Body of pancreas (tissue), 4 donors: ENCODE measurements at regions not wholly inside any gene's neighbourhood (a gene's known extent, or its start where the extent isn't known, plus 50 kb on each side); places are given as distances from the start of the nearest gene placed in this dataset.

Experiments used
- ATAC-seq: fragments of 150-250 bp; one replicate; pipeline ENCODE4 v1.9.1; 2016
- DNase-seq, 4 donors: peaks; one replicate each; pipeline ENCODE4 v3.0.0-alpha.2; 2019
- H3K27ac ChIP-seq, 4 donors: fragments of 200-600 bp; sonication (generic); 1 replicate in 3 of 4; 2 replicates in 1 of 4; pipeline versions ENCODE4 v1.5.1 to v1.6.1; 2016 to 2019; ENCODE audit warnings: mild to moderate bottlenecking in 1 of 4, mixed read lengths in 1 of 4, moderate library complexity in 1 of 4
- H3K27me3 ChIP-seq, 2 donors: fragments of 200-600 bp; sonication (generic); one replicate each; pipeline ENCODE4 v1.6.0; 2016; ENCODE audit warnings: mild to moderate bottlenecking in 1 of 2
- H3K36me3 ChIP-seq, 2 donors: fragments of 200-600 bp; sonication (generic); replicated peaks in 1 of 2; 2 replicates each; pipeline ENCODE4 v1.5.1; 2016; ENCODE audit warnings: low read depth in 2 of 2; ENCODE audit not compliant: insufficient read depth in 1 of 2
- H3K4me1 ChIP-seq: fragments of 200-600 bp; sonication (generic); one replicate; pipeline ENCODE4 v1.6.0; 2016
- H3K4me3 ChIP-seq, 2 donors: fragments of 200-600 bp; sonication (generic); 1 replicate in 1 of 2; 2 replicates in 1 of 2; pipeline ENCODE4 v1.5.1; 2016 to 2019
- H3K9me3 ChIP-seq, 3 donors: fragments of 200-600 bp; sonication (generic); 1 replicate in 2 of 3; 2 replicates in 1 of 3; pipeline ENCODE4 v1.5.1; 2016
- POLR2A ChIP-seq, 3 donors: fragments of 450-650 bp; IDR thresholded peaks; one replicate each; pipeline ENCODE4 v1.6.1; 2016; ENCODE audit warnings: antibody characterized with exemption in 3 of 3, mild to moderate bottlenecking in 2 of 3
- WGBS, 2 donors: methylation state at CpG; one replicate each; pipeline ENCODE4 v1.1.5; 2017; 5-methylcytosine and 5-hydroxymethylcytosine counted together
- intact Hi-C: fragments of 100-400 bp; cut with DNase I; formaldehyde crosslinking; loops from one replicate; pipeline ENCODE4 v1.15.1; 2023
- TF ChIP-seq, protein P1 (sequence below), 7 experiments: fragments of 450-650 bp in 4 of 7; fragments of 200-600 bp in 3 of 7; sonication (generic) in 3 of 7; IDR thresholded peaks; one replicate each; pipeline ENCODE4 v1.5.1; 2016 to 2019; ENCODE audit warnings: antibody characterized with exemption in 7 of 7

DNA sequence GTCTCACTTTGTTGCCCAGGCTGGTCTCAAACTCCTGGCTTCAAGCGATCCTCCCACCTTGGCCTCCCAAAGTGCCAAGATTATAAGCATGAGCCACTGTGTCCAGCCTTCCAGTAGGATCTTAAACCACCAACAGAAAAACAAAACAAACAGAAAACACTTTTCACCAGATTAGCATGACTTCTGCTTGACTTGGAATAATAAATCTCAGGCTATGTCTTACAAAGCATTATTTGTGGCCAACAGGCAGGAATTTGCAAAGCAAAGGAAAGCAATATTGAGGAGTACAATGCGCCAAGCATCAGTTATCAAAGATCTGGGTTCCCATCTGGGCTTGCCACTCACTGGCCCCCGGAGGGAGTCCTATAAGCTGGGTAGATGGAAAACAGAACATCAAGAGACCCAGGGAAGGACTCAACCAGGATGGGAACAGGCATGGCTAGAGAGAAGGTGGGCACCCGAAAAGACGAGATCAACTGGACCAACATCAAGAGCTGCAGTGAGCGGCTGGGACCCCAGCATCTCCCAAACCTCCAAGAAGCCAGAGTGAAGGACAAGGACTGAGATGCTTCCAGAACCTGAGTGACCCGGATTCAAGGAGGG is 101.2 kb downstream of the TMEM30B start:
- no peaks in the 10 kb centered on the region for H3K36me3 ChIP-seq
- H3K4me1 ChIP-seq, result peaks cover 7% of the 10 kb centered on the region
- TF ChIP-seq, protein P1, sequence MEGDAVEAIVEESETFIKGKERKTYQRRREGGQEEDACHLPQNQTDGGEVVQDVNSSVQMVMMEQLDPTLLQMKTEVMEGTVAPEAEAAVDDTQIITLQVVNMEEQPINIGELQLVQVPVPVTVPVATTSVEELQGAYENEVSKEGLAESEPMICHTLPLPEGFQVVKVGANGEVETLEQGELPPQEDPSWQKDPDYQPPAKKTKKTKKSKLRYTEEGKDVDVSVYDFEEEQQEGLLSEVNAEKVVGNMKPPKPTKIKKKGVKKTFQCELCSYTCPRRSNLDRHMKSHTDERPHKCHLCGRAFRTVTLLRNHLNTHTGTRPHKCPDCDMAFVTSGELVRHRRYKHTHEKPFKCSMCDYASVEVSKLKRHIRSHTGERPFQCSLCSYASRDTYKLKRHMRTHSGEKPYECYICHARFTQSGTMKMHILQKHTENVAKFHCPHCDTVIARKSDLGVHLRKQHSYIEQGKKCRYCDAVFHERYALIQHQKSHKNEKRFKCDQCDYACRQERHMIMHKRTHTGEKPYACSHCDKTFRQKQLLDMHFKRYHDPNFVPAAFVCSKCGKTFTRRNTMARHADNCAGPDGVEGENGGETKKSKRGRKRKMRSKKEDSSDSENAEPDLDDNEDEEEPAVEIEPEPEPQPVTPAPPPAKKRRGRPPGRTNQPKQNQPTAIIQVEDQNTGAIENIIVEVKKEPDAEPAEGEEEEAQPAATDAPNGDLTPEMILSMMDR (IDR thresholded peaks at IDR 0.05), result no peak
- TF ChIP-seq POLR2A (IDR thresholded peaks at IDR 0.05), result no peak
- intact Hi-C loops, result no loop called here
- no peak overlapping the region for H3K27ac ChIP-seq
- no peak overlapping the region for H3K4me3 ChIP-seq
- WGBS, 2 donors, result 82 to 87% methylated on average over 7 of the region's 7 CpGs
- H3K9me3 ChIP-seq, result no peaks in the 10 kb centered on the region
- H3K27me3 ChIP-seq, result no peaks in the 10 kb centered on the region
- DNase-seq (no peak), ATAC-seq (no peak)

DNA sequence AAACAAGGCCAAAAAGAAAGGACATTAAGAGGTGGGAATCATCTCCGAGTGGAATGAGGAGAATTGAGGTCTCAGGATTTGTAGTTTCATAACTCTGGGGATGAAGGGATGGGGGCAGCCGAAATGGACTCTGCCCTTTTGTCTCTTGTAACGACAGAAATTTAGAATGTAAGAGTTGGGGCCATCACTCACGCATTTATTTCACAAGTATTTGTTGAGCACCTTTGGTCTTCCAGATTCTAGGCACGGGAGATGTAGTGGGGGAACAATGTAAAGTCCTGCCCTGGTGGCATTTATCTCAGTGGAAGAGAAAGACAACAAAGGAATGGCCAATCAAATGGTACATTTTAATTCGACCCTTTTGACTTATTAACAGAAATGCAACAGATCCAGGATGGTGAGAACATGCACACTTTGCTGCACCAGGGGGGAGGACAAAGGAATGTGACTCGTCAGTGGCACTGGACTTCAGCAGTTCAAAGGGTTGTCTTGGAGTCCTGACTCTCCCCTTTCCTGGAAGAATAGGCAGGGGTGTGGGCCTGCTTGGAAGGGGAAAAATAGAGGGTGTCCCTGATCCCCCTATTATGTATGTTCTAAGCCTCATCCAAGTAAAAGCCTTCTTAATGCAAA is 102.0 kb downstream of the TMEM30B start:
- ATAC-seq, result no peak
- TF ChIP-seq POLR2A (IDR thresholded peaks at IDR 0.05), result no peak
- TF ChIP-seq, protein P1 (IDR thresholded peaks at IDR 0.05), result no peak
- Histone ChIP-seq H3K9me3 (no peaks in the 10 kb centered on the region), H3K27me3 (no peaks in the 10 kb centered on the region), H3K27ac (no peak overlapping the region), H3K4me3 (no peak overlapping the region), H3K4me1 (peaks cover 7% of the 10 kb centered on the region), H3K36me3 (no peaks in the 10 kb centered on the region)
- DNase-seq, result no peak
- intact Hi-C loops, result no loop called here
- WGBS, 2 donors, result 65 to 69% methylated on average over 7 of the region's 7 CpGs

DNA sequence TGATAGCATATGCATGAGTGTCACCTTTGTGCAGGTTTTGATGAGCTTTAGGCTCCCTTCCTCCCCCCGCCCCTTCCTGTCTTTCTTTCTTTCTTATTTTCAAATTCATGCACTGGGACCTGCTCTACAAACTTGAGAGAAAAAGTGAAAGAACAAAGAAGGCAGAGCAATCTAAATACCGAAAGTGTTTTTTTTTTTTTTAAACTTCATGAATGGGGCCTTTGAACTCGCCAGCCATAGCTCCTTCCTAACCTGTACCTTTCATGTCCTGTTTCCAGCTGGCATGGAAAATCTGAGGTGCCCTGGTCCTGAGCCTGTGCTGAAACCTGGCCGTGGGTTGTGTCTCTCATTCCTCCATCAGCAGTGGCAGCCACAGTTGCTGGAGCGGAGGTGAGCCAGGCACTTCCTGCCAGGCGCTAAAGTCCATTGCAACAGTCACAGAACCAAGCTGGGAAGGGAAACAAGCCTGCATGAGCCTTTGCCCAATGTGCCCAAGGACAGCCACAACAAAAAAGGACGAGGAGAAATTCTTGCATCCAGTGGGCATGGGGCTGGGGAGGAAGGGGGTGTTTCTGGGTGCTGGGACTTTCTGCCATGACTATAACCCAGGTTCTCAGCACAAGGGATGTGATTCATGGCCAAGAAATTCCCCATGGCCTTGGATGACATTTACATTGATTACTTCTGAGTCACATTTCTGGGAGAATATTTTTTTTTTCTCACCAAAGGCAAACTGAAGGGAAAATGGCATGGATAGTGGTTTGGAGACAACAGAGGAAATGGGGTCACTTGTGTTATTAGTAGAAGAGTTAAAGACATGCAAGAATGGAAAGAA is 102.7 kb downstream of the TMEM30B start:
- peak overlapping the region in 1 of 4 donors; percentile 9 for H3K27ac ChIP-seq
- no peaks in the 10 kb centered on the region for H3K9me3 ChIP-seq
- H3K4me3 ChIP-seq, result no peak overlapping the region
- H3K27me3 ChIP-seq, result no peaks in the 10 kb centered on the region
- ATAC-seq, result peak; percentile 48
- WGBS, 2 donors, result 55 to 61% methylated on average over 5 to 7 of the region's 7 CpGs
- TF ChIP-seq, protein P1 (IDR thresholded peaks at IDR 0.05), result no peak
- TF ChIP-seq POLR2A (IDR thresholded peaks at IDR 0.05), result no peak
- intact Hi-C loops, result no loop called here
- DNase-seq, result peak in 1 of 4 donors; percentile 11
- peaks cover 7% of the 10 kb centered on the region for H3K4me1 ChIP-seq
- no peaks in the 10 kb centered on the region for H3K36me3 ChIP-seq

DNA sequence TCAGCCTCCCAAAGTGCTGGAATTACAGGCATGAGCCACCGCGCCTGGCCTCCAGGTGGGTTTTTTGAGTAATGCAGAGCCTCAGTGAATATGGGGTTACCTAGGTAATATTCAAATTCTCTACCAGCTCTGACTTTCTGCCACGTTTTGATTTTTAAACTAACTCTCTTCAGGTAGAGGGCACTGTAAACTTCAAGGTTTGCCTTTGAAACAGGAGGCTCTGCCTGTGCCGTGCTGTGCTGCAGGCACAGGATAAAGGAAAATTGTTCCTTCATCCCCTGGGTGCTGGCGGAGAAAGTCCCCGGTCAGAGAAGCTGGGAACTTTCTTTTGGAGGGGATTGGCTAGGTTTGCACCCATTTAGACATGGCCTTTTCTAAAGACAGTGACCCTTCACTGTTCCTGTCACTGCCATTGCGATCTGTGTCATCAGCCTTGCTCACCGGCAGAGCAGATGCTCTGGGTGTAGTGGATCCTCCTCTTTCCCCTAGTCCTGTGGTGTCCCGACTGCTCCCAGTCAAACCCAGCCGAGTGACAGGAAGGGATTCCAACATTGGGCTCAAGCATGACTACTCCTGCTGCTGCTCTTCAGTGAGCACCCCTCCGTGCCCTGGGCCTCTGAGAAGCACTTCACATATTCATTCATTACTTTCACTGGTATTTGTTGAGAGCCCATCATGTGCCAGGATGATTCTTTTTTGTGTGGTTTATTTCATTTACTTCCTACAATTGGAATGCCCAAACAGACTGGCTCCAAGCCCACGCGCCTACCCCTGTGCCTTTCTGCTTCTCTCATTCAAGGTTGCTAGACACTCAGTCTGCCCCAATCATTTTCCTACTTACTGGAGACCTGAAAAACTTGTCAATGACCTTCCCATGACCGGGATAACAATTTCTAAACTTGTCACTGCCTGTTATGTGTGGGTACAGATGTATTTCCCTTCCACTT is 103.6 kb downstream of the TMEM30B start:
- Histone ChIP-seq H3K36me3 (no peaks in the 10 kb centered on the region), H3K4me1 (peaks cover 7% of the 10 kb centered on the region), H3K27ac (peak overlapping the region in 1 of 4 donors; percentile 9), H3K27me3 (no peaks in the 10 kb centered on the region), H3K4me3 (no peak overlapping the region), H3K9me3 (no peaks in the 10 kb centered on the region)
- intact Hi-C loops, result no loop called here
- ATAC-seq (no peak), DNase-seq (no peak)
- whole genome bisulfite sequencing, 2 donors, result 71 to 72% methylated on average over 14 of the region's 14 CpGs
- TF ChIP-seq, protein P1 (IDR thresholded peaks at IDR 0.05), result no peak
- TF ChIP-seq POLR2A (IDR thresholded peaks at IDR 0.05), result no peak
